Endothelial cell of umbilical vein (primary cell): ENCODE measurements at regions not wholly inside any gene's neighbourhood (a gene's known extent, or its start where the extent isn't known, plus 50 kb on each side); places are given as distances from the start of the nearest gene placed in this dataset.

ENCODE experiments used
- CTCF ChIP-seq, 2 donors: IDR thresholded peaks; 1 replicate in 1 of 2; 2 replicates in 1 of 2; pipeline ENCODE4 v1.5.1; 2011; ENCODE audit warnings: low read length in 2 of 2, mild to moderate bottlenecking in 2 of 2, moderate library complexity in 2 of 2, control low read depth in 1 of 2, inconsistent platforms in 1 of 2, low read depth in 1 of 2; ENCODE audit not compliant: insufficient read depth in 1 of 2; ENCODE audit errors: extremely low read depth in 1 of 2
- EZH2 ChIP-seq: IDR thresholded peaks from 2 replicates; pipeline ENCODE4 v1.6.1; 2012; ENCODE audit warnings: borderline replicate concordance, low read depth, mild to moderate bottlenecking, moderate library complexity, low read length, inconsistent platforms; ENCODE audit not compliant: severe bottlenecking
- MAX ChIP-seq: IDR thresholded peaks from 2 replicates; pipeline ENCODE4 v1.6.1; 2011; ENCODE audit not compliant: insufficient read depth, insufficient read length
- MYC ChIP-seq: IDR thresholded peaks from one replicate; pipeline ENCODE4 v1.6.1; 2011; ENCODE audit warnings: mild to moderate bottlenecking, low read depth, low read length
- POLR2A ChIP-seq: IDR thresholded peaks from 2 replicates; pipeline ENCODE4 v1.6.1; 2012; ENCODE audit warnings: low read depth, mild to moderate bottlenecking, control low read depth, low read length
- POLR2AphosphoS5 ChIP-seq: IDR thresholded peaks from 2 replicates; pipeline ENCODE4 v1.6.1; 2012; ENCODE audit warnings: low read depth, mild to moderate bottlenecking, control low read depth, low read length, moderate library complexity; ENCODE audit not compliant: insufficient read depth

GRCh38 chrX:109931677-109932076 lies 71.2 kb upstream of the TMEM164 start:
- TF ChIP-seq POLR2A (no peak), EZH2 (no peak), CTCF (IDR thresholded peaks at IDR 0.05; ENCODE audit: extremely low read depth in 1 of 2, insufficient read depth in 1 of 2, low read depth in 1 of 2, low read length in 2 of 2) (no peak), POLR2AphosphoS5 (no peak), MAX (no peak), MYC (no peak)
